ENCODE measurements at regions not wholly inside any gene's neighbourhood (a gene's known extent, or its start where the extent isn't known, plus 50 kb on each side); places are given as distances from the start of the nearest gene placed in this dataset.

DNA sequence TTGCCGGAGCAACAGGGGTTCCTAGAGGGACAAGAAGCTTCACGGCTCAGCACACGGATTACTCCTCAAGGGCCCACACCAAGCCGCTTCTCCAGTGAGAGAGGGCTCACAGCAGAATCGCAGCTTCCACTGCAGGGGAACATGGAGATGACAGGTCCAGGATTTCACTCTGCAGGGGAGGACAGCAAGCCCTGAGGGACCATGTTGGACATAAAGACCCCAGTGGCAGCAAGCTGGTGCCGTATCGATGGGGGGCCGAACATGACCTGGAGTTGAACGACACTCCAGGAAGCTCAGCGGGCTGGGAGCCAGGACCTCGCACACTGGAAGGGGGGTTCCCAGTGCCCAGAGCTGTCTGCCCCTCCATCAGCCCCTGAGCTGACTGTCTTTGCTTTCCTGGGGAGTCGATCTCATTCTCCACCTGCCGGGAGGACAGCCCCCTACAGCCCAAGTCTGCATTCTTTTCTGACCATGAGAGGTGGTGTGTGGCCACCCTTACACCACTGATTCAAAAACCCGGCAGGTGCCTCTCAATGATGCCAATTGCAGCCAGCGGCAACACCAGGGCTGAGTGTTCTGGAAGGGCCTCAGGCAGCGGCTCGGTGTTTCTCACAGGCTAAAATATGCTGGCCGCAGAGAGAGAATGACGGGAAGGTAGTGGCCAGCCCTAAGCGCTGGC, 194.5 kb upstream of the CDH4 start:
- H3K27ac ChIP-seq = no peak overlapping the region
- TF ChIP-seq, protein P1, sequence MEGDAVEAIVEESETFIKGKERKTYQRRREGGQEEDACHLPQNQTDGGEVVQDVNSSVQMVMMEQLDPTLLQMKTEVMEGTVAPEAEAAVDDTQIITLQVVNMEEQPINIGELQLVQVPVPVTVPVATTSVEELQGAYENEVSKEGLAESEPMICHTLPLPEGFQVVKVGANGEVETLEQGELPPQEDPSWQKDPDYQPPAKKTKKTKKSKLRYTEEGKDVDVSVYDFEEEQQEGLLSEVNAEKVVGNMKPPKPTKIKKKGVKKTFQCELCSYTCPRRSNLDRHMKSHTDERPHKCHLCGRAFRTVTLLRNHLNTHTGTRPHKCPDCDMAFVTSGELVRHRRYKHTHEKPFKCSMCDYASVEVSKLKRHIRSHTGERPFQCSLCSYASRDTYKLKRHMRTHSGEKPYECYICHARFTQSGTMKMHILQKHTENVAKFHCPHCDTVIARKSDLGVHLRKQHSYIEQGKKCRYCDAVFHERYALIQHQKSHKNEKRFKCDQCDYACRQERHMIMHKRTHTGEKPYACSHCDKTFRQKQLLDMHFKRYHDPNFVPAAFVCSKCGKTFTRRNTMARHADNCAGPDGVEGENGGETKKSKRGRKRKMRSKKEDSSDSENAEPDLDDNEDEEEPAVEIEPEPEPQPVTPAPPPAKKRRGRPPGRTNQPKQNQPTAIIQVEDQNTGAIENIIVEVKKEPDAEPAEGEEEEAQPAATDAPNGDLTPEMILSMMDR (conservative IDR thresholded peaks at IDR 0.05) = no peak

DNA sequence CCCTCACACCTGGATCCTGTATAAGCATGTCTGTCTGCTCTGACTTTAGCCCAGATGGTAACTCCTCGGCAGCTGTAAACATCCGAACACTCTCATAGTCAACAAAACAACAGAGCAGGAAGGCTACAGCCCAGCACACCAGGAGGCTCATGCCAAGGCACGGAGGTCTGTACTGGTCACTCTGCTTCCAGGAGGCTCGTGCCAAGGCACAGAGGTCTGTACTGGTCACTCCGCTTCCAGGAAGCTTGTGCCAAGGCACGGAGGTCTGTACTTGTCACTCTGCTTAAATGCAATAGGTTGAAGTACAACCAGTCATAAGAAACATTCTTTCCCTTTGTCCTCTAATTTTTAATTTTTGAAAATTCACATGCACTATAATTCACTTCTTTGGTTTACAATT, 190.1 kb upstream of the CDH4 start:
- TF ChIP-seq, protein P1 (conservative IDR thresholded peaks at IDR 0.05) = no peak
- no peak overlapping the region for H3K27ac ChIP-seq

DNA sequence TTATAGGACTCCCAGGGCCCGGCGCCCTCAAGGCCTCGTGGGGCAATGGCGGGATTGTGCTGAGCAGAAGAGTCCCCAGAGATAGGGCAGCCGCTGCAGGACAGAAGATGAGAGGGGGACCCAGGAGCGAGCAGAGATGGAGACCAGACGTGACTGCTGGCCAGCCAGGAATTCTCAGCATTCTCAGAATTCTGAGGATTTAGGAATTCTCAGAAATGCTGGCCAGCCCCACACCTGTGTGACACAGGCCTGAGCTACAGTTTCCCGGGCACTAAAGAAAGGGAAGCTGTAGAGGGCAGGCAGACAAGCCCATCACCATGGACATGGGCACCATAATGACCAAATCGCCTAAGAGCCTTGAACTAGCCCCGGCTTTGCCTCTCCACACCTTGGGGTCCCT, 186.2 kb upstream of the CDH4 start:
- TF ChIP-seq, protein P1 (conservative IDR thresholded peaks at IDR 0.05) = no peak
- no peak overlapping the region for H3K27ac ChIP-seq

DNA sequence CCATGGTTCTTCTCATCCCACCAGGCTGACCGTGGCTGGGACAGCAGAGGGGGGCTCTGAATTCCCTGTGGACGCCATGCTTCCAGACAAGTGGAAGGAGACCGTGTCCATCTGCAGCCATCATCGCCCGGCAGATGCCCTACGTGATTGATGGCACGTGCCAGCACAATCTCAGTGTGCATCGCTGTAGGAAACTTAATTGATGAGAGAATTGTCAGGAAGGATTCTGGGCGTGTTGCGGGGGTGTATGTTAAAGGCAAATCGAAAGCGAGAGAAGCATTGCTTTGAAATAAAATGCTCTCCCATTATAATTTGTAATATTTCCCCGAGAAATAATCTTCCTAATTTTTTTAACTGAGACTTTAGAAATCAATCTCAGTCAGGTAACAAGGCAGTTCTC, 185.5 kb upstream of the CDH4 start:
- no peak overlapping the region for H3K27ac ChIP-seq
- TF ChIP-seq, protein P1 (conservative IDR thresholded peaks at IDR 0.05) = no peak

DNA sequence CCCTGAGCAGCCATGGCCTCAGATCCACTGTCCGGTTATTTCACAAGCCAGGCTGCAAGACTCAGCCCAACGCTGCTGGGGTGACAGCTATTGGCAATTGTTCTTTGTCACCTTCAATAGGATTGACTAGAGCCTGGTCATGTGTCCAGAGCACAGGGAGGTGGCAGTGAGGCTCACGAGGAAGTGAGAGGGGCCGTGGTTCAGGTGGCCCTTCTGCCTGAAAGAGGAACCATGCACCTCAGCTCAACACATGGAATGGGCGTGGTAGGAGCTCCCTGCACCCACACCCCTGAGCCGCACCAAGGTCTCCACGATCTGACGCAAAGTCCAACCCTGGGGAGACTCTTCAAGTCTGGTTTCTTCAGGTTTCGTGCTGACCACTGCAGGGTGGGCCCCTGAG, 184.8 kb upstream of the CDH4 start:
- TF ChIP-seq, protein P1 (conservative IDR thresholded peaks at IDR 0.05) = no peak
- H3K27ac ChIP-seq = no peak overlapping the region

DNA sequence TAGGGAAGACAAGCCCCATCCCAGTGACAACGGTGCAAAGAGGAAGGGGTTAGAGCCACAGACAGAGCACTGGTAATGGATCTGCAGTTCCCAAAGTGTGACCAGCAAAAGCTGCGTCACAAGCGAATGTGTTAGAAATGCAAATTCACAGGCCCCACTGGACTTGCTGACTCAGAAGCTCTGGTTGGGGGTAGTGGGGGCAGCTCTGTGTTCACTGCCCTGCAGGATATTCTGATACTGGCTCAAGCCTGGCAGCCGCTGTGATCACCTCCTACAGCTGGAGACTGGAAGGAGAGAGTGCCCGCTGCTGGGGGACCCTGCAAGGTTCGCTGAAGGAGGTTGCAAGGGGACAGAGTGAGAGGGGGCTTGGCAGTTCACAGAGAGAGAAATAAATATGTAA, 179.7 kb upstream of the CDH4 start:
- TF ChIP-seq, protein P1 (conservative IDR thresholded peaks at IDR 0.05) = no peak
- no peak overlapping the region for H3K27ac ChIP-seq

DNA sequence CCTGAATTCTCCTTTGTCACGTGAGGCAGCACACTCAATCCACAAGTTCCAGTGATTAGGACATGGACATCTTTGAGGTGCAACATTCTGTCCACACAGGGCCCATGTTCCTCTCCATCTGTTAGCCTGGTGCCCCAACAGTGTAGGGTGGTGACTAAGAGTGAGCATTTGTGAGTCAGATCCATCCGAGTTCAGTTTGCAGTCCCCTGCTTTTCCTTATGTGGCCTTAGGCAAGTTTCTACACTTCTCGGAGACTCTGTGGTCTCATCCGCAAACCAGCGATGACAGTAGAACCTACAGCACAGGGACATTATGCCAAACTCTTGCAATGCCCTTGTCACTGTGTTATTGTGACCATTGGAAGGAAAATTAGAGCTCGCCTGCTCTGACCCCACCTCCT, 178.7 kb upstream of the CDH4 start:
- H3K27ac ChIP-seq = no peak overlapping the region
- TF ChIP-seq, protein P1 (conservative IDR thresholded peaks at IDR 0.05) = no peak
